A549 (cell line): ENCODE measurements at regions not wholly inside any gene's neighbourhood (a gene's known extent, or its start where the extent isn't known, plus 50 kb on each side); places are given as distances from the start of the nearest gene placed in this dataset.
A peak's percentile ranks its signal among the peaks of the same experiment; 100 is the strongest.

Source experiments
- ATAC-seq, 2 experiments: fragments of 200-7000 bp in 1 of 2; fragments of >200 bp in 1 of 2; cut with Nextera tagmentation in 1 of 2; cut with Tn5 transposase in 1 of 2; 3 replicates each; pipeline versions ENCODE4 v1.8.0 to v1.9.1; 2018 to 2020; ENCODE audit warnings: mild to moderate bottlenecking in 1 of 2, moderate library complexity in 1 of 2
- CTCF ChIA-PET: fragments of 300-600 bp; sonication (Branson Sonifier 250); formaldehyde crosslinking; extraction: SDS; loops from one replicate; lab custom pipeline; 2021; ENCODE audit warnings: antibody characterized with exemption, inconsistent platforms; lab: Yijun Ruan, JAX
- POLR2A ChIA-PET: fragments of 350-600 bp; formaldehyde crosslinking; extraction: SDS; loops from one replicate; lab custom pipeline; 2021; ENCODE audit warnings: antibody characterized with exemption, inconsistent platforms; lab: Yijun Ruan, JAX
- DNase-seq, 2 experiments: peaks; one replicate each; pipeline versions ENCODE4 v3.0.0 to v3.0.0-alpha.2; 2011 to 2016; ENCODE audit warnings: low read depth in 1 of 2, low spot score in 1 of 2
- FAIRE-seq: peaks from 2 replicates; lab custom pipeline; 2011; peaks lifted over from hg19 to GRCh38; lab: Jason Lieb, UNC
- H3K27ac ChIP-seq, 2 experiments: fragments of >200 bp; sonication (Bioruptor Twin); formaldehyde crosslinking; 3 replicates each; pipeline ENCODE4 v1.5.1; 2016 to 2017
- H3K4me1 ChIP-seq: fragments of >200 bp; sonication (Bioruptor Twin); formaldehyde crosslinking; 3 replicates; pipeline ENCODE4 v1.6.1; 2016
- H3K4me2 ChIP-seq: fragments of >200 bp; sonication (Bioruptor Twin); formaldehyde crosslinking; 3 replicates; pipeline ENCODE4 v1.6.1; 2016
- H3K4me3 ChIP-seq: fragments of >200 bp; sonication (Bioruptor Twin); formaldehyde crosslinking; 3 replicates; pipeline ENCODE4 v1.5.1; 2016
- H3K9me3 ChIP-seq: fragments of >200 bp; sonication (Bioruptor Twin); formaldehyde crosslinking; 3 replicates; pipeline ENCODE4 v1.6.1; 2016
- BHLHE40 ChIP-seq: IDR thresholded peaks from 2 replicates; pipeline ENCODE4 v1.6.1; 2012; ENCODE audit warnings: low read depth, low read length, inconsistent platforms
- CBX2 ChIP-seq: fragments of 200-600 bp; sonication (generic); IDR thresholded peaks from 2 replicates; pipeline ENCODE4 v1.6.1; 2016; ENCODE audit warnings: low read depth, mild to moderate bottlenecking, borderline replicate concordance
- CHD2 ChIP-seq: fragments of 150-350 bp; IDR thresholded peaks from 2 replicates; pipeline ENCODE4 v1.6.1; 2014; ENCODE audit warnings: low read length; ENCODE audit not compliant: partially characterized antibody
- CHD4 ChIP-seq: fragments of 200-600 bp; sonication (generic); IDR thresholded peaks from 2 replicates; pipeline ENCODE4 v1.6.1; 2016; ENCODE audit warnings: antibody characterized with exemption, mild to moderate bottlenecking, borderline replicate concordance
- EP300 ChIP-seq, 2 experiments: fragments of >200 bp; sonication (Bioruptor Twin); formaldehyde crosslinking; IDR thresholded peaks; 2 replicates in 1 of 2; 3 replicates in 1 of 2; pipeline ENCODE4 v1.6.1; 2016 to 2017
- FOSB ChIP-seq: fragments of 250-450 bp; sonication (Bioruptor Pico); IDR thresholded peaks from 2 replicates; pipeline ENCODE4 v1.5.0; 2020; ENCODE audit warnings: mild to moderate bottlenecking, moderate library complexity
- FOXS1 ChIP-seq: fragments of 250-450 bp; sonication (Bioruptor Pico); IDR thresholded peaks from 2 replicates; pipeline ENCODE4 v1.5.0; 2020; ENCODE audit warnings: mild to moderate bottlenecking, moderate library complexity
- HDAC2 ChIP-seq: fragments of 200-600 bp; sonication (generic); IDR thresholded peaks from 2 replicates; pipeline ENCODE4 v1.6.1; 2016
- HEYL ChIP-seq: fragments of 250-450 bp; sonication (Bioruptor Pico); IDR thresholded peaks from 2 replicates; pipeline ENCODE4 v1.8.0; 2021; ENCODE audit warnings: mild to moderate bottlenecking, moderate library complexity
- HOXB13 ChIP-seq: fragments of 250-450 bp; sonication (Bioruptor Pico); IDR thresholded peaks from 2 replicates; pipeline ENCODE4 v1.5.0; 2020; ENCODE audit warnings: low read depth, mild to moderate bottlenecking, moderate library complexity
- HOXB5 ChIP-seq: fragments of 250-450 bp; sonication (Bioruptor Pico); IDR thresholded peaks from 2 replicates; pipeline ENCODE4 v1.5.0; 2020; ENCODE audit warnings: mild to moderate bottlenecking, moderate library complexity
- JUN ChIP-seq, 2 experiments: fragments of >200 bp; sonication (Bioruptor Twin); formaldehyde crosslinking; IDR thresholded peaks; 2 replicates in 1 of 2; 3 replicates in 1 of 2; pipeline ENCODE4 v1.6.1; 2016 to 2017
- KDM1A ChIP-seq: fragments of 200-600 bp; sonication (generic); IDR thresholded peaks from 2 replicates; pipeline ENCODE4 v1.6.1; 2016; ENCODE audit warnings: low read depth, mild to moderate bottlenecking
- MAFK ChIP-seq: fragments of 450-650 bp; IDR thresholded peaks from 2 replicates; pipeline ENCODE4 v1.6.1; 2014; ENCODE audit not compliant: partially characterized antibody
- MAZ ChIP-seq: fragments of 150-350 bp; IDR thresholded peaks from 2 replicates; pipeline ENCODE4 v1.6.1; 2014; ENCODE audit warnings: antibody characterized with exemption, low read depth, low read length, borderline replicate concordance
- MYC ChIP-seq: IDR thresholded peaks from 2 replicates; pipeline ENCODE4 v1.6.1; 2012; ENCODE audit warnings: mild to moderate bottlenecking, inconsistent platforms, low read length, improper control_type of control experiment, borderline replicate concordance
- NFE2L2 ChIP-seq: fragments of 150-350 bp; conservative IDR thresholded peaks from 2 replicates; pipeline ENCODE4 v1.6.1; 2014; ENCODE audit warnings: low read length
- NPAS2 ChIP-seq: fragments of 250-450 bp; sonication (Bioruptor Pico); IDR thresholded peaks from 2 replicates; pipeline ENCODE4 v1.8.0; 2022; ENCODE audit warnings: mild to moderate bottlenecking, moderate library complexity, borderline replicate concordance
- PHF8 ChIP-seq: fragments of 200-600 bp; sonication (generic); IDR thresholded peaks from 2 replicates; pipeline ENCODE4 v1.6.1; 2016; ENCODE audit warnings: low read depth, mild to moderate bottlenecking, antibody characterized with exemption, moderate library complexity, borderline replicate concordance
- RARB ChIP-seq: fragments of 250-450 bp; sonication (Bioruptor Pico); IDR thresholded peaks from 2 replicates; pipeline ENCODE4 v1.8.0; 2021; ENCODE audit warnings: mild to moderate bottlenecking, moderate library complexity
- RNF2 ChIP-seq: fragments of 200-600 bp; sonication (generic); IDR thresholded peaks from 2 replicates; pipeline ENCODE4 v1.6.1; 2016; ENCODE audit warnings: low read depth, mild to moderate bottlenecking, antibody characterized with exemption, moderate library complexity, borderline replicate concordance
- TP53 ChIP-seq: fragments of 250-450 bp; sonication (Bioruptor Pico); IDR thresholded peaks from 2 replicates; pipeline ENCODE4 v1.5.0; 2021; ENCODE audit warnings: mild to moderate bottlenecking, moderate library complexity
- ZFP36 ChIP-seq: fragments of 450-650 bp; IDR thresholded peaks from 2 replicates; pipeline ENCODE4 v1.6.1; 2014; ENCODE audit warnings: borderline replicate concordance; ENCODE audit not compliant: partially characterized antibody
- WGBS: methylation state at CpG from one replicate; pipeline ENCODE4 v1.1.6; 2017; ENCODE audit errors: missing lambda C conversion rate; 5-methylcytosine and 5-hydroxymethylcytosine counted together
- TF ChIP-seq, protein P1 (sequence below): fragments of 250-450 bp; sonication (Bioruptor Pico); IDR thresholded peaks from 2 replicates; pipeline ENCODE4 v1.5.0; 2020; ENCODE audit warnings: low read depth, mild to moderate bottlenecking, moderate library complexity
- TF ChIP-seq, protein P2 (sequence below): IDR thresholded peaks from 2 replicates; pipeline ENCODE4 v1.6.1; 2012; ENCODE audit warnings: low read depth, borderline replicate concordance
- TF ChIP-seq, protein P3 (sequence below): fragments of 450-650 bp; IDR thresholded peaks from 2 replicates; pipeline ENCODE4 v1.6.1; 2014; ENCODE audit warnings: antibody characterized with exemption
- TF ChIP-seq, protein P4 (sequence below): fragments of >200 bp; sonication (Bioruptor Twin); formaldehyde crosslinking; IDR thresholded peaks from 3 replicates; pipeline ENCODE4 v1.5.1; 2016

DNA sequence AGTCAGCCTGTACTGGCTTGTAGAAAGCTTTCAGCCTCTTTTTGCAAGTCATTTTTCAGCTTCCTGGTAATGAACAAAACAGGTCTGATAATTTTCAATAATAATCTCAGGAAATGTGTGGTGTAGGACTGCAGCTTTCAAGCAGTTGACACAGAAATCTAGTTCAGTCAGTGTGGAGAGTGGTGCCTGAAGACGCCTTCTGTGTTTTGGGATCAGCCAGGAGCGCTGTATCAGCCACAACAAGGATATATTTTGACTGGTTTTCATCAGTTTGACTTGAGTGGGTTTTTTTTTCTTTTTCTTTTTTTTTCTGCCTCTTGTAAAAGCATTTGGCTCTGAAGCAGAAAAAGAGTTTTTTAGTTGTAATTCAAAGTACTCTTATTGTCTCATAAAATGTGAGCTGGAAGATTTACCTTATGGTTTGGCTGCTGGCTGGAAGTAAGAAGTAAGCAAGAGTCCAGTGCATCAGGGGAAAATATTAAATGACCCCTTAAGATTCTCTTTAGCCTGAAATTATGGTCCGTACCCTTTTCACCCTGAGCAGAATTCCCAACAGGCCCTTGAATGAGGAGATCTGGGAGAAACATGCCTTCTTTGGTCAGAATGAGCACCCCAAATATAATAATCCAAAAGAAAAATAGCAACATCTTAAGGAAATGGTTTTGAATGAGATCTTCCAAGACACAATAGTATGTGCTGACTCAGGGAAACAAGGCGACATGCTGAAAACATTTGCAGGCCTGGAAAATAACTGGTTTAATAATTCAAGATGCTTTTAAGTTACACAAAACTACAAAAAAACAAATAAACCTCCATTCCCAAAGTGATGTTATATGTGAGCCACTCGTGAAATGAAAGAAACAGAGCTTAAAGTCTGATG, 332.7 kb upstream of the ADAMTS9 start:
- no peak for FAIRE-seq
- ChIA-PET CTCF (no interaction called here), POLR2A (no interaction called here)
- ATAC-seq: no peak
- no peaks in the 10 kb centered on the region for H3K9me3 ChIP-seq
- no peak overlapping the region for H3K27ac ChIP-seq
- TF ChIP-seq MAFK (peak; percentile 83), CHD2 (no peak)
- TF ChIP-seq, all 56 proteins: peak for 1
- H3K4me1 ChIP-seq: no peaks in the 10 kb centered on the region
- 25% methylated on average over 5 of the region's 5 CpGs for WGBS
- DNase-seq: no peak
- no peak overlapping the region for H3K4me2 ChIP-seq
- H3K4me3 ChIP-seq: no peak overlapping the region

DNA sequence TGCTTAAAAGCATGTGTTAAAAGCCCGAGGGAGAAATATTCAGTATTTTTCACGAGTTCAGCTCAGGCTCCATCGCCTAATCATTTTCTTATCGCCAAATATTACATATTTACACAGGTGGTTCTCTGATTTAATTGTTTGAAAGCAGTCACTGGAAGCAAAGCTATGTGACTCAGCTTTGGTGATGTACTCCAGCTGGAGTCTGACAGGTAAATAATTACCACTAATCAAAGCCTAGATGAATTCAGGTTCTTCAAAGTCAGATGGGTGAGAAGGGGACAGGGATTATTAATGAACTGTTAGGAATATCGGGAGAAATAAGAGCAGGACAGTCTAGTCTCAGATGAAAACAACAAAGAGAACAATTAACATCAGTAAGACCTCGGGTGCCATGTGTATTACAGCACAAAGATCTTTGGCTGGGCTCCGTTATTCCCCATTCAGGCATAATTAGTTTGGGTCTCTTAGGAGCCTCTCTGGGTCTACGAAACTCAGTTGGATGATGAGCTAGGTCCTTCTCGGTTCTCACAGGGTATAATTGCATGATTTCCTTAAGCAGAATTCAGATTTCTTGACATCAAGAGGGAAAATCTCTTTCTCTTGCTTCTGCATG, 331.7 kb upstream of the ADAMTS9 start:
- no peak for FAIRE-seq
- no peak for ATAC-seq

DNA sequence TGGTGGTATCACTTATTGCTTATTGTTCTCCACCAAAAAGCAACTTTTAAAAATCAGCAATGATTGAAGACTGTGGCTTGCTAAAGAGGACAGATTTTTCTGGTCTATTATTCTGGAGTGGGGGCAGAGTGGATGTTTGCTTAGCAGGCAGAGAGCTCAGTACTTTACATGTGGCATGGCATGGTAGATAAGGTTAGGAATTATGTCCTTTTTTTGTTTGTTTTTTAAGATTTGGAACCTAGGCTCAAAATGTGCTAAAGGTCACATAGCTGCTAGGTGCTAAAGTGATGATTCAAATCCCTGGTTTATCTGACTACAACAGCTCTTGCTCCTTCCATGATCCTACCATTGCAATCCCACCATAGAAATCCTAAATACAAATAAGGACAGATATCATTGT, 331.0 kb upstream of the ADAMTS9 start:
- DNase-seq (no peak), ATAC-seq (no peak), FAIRE-seq (no peak)
- ChIA-PET CTCF (no interaction called here), POLR2A (no interaction called here)
- H3K27ac ChIP-seq: no peak overlapping the region
- H3K4me1 ChIP-seq: no peaks in the 10 kb centered on the region
- no peak overlapping the region for H3K4me2 ChIP-seq
- H3K4me3 ChIP-seq: no peak overlapping the region
- no peak for TF ChIP-seq HDAC2
- TF ChIP-seq HOXB5: no peak
- no peak for TF ChIP-seq EP300 (IDR thresholded peaks at IDR 0.05)
- TF ChIP-seq TP53: no peak
- TF ChIP-seq PHF8: no peak
- TF ChIP-seq KDM1A: no peak
- TF ChIP-seq, protein P1, sequence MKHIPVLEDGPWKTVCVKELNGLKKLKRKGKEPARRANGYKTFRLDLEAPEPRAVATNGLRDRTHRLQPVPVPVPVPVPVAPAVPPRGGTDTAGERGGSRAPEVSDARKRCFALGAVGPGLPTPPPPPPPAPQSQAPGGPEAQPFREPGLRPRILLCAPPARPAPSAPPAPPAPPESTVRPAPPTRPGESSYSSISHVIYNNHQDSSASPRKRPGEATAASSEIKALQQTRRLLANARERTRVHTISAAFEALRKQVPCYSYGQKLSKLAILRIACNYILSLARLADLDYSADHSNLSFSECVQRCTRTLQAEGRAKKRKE (CRISPR knock-in tag): no peak
- TF ChIP-seq CHD4: no peak
- TF ChIP-seq CBX2: no peak
- TF ChIP-seq FOSB (CRISPR knock-in tag): no peak
- TF ChIP-seq RNF2: no peak
- no peaks in the 10 kb centered on the region for H3K9me3 ChIP-seq

More for the DNA sequence above, 331.7 kb upstream of the ADAMTS9 start:
- Histone ChIP-seq H3K9me3 (no peaks in the 10 kb centered on the region), H3K4me3 (no peak overlapping the region), H3K27ac (no peak overlapping the region), H3K4me1 (no peaks in the 10 kb centered on the region)
- CTCF ChIA-PET: no interaction called here
- WGBS: 1% methylated on average over 9 of the region's 9 CpGs
- no peak for DNase-seq
- POLR2A ChIA-PET: no interaction called here
- TF ChIP-seq, protein P2, sequence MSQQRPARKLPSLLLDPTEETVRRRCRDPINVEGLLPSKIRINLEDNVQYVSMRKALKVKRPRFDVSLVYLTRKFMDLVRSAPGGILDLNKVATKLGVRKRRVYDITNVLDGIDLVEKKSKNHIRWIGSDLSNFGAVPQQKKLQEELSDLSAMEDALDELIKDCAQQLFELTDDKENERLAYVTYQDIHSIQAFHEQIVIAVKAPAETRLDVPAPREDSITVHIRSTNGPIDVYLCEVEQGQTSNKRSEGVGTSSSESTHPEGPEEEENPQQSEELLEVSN: no peak
- TF ChIP-seq HEYL (CRISPR knock-in tag) (no peak), FOXS1 (no peak), EP300 (IDR thresholded peaks at IDR 0.05) (no peak), FOSB (CRISPR knock-in tag) (no peak), ZFP36 (no peak), MAZ (no peak), NFE2L2 (no peak), HOXB13 (CRISPR knock-in tag) (no peak), NPAS2 (CRISPR knock-in tag) (no peak), MYC (no peak), MAFK (no peak), JUN (IDR thresholded peaks at IDR 0.05) (no peak), CHD4 (no peak), BHLHE40 (no peak), CHD2 (no peak), RARB (no peak), CBX2 (no peak)
- TF ChIP-seq, protein P3, sequence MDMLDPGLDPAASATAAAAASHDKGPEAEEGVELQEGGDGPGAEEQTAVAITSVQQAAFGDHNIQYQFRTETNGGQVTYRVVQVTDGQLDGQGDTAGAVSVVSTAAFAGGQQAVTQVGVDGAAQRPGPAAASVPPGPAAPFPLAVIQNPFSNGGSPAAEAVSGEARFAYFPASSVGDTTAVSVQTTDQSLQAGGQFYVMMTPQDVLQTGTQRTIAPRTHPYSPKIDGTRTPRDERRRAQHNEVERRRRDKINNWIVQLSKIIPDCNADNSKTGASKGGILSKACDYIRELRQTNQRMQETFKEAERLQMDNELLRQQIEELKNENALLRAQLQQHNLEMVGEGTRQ: no peak
- TF ChIP-seq, protein P4, sequence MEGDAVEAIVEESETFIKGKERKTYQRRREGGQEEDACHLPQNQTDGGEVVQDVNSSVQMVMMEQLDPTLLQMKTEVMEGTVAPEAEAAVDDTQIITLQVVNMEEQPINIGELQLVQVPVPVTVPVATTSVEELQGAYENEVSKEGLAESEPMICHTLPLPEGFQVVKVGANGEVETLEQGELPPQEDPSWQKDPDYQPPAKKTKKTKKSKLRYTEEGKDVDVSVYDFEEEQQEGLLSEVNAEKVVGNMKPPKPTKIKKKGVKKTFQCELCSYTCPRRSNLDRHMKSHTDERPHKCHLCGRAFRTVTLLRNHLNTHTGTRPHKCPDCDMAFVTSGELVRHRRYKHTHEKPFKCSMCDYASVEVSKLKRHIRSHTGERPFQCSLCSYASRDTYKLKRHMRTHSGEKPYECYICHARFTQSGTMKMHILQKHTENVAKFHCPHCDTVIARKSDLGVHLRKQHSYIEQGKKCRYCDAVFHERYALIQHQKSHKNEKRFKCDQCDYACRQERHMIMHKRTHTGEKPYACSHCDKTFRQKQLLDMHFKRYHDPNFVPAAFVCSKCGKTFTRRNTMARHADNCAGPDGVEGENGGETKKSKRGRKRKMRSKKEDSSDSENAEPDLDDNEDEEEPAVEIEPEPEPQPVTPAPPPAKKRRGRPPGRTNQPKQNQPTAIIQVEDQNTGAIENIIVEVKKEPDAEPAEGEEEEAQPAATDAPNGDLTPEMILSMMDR: no peak
- TF ChIP-seq, all 56 proteins: peak for 0
- no peak overlapping the region for H3K4me2 ChIP-seq
